LNCAP (cell line): ENCODE measurements at regions not wholly inside any gene's neighbourhood (a gene's known extent, or its start where the extent isn't known, plus 50 kb on each side); places are given as distances from the start of the nearest gene placed in this dataset.

Source experiments
- CTCF ChIP-seq: fragments of 450-650 bp; IDR thresholded peaks from 2 replicates; pipeline ENCODE4 v1.5.1; 2017; ENCODE audit warnings: mild to moderate bottlenecking

- TF ChIP-seq CTCF = peak; percentile 48
Measured at GRCh38 chr5:143648696-143649095, 163.3 kb upstream of the HMHB1 start.

GRCh38 chr5:143646961-143647360 lies 165.0 kb upstream of the HMHB1 start:
- TF ChIP-seq CTCF = no peak

GRCh38 chr5:143645356-143645755 lies 166.6 kb upstream of the HMHB1 start:
- TF ChIP-seq CTCF = no peak

GRCh38 chr5:143644727-143645126 lies 167.2 kb upstream of the HMHB1 start:
- no peak for TF ChIP-seq CTCF

GRCh38 chr5:143642791-143643190 lies 169.2 kb upstream of the HMHB1 start:
- TF ChIP-seq CTCF = no peak

GRCh38 chr5:143641549-143642355 lies 170.2 kb upstream of the HMHB1 start:
- no peak for TF ChIP-seq CTCF

GRCh38 chr5:143638654-143639053 lies 173.3 kb upstream of the HMHB1 start:
- no peak for TF ChIP-seq CTCF
